HPDE6-E6E7 (cell line): ENCODE measurements at regions not wholly inside any gene's neighbourhood (a gene's known extent, or its start where the extent isn't known, plus 50 kb on each side); places are given as distances from the start of the nearest gene placed in this dataset.

ENCODE experiments used
- DNase-seq: peaks from one replicate; pipeline ENCODE4 v3.0.0; 2011; ENCODE audit warnings: missing footprints; ENCODE audit errors: extremely low spot score

DNA sequence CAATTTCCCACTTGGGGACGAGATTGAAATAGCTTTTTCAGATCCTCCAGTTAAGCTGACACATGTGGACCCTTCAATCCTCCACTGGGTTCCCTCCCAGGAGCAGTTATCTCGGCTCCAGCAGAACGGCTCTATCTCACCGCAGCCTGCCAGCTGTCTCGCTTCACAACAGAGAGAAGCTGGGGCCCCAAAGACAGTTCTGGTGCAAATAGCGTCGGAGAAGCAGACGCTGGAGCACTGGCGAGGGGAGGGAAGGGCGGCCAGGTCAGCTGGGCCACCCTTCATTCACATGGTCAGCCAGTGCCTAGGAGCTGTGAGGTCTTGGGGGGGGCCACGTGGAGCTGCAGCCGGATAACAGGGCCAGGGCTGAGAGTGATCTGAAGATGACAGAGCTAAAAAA, 141.3 kb upstream of the SDK2 start:
- no peak for DNase-seq

DNA sequence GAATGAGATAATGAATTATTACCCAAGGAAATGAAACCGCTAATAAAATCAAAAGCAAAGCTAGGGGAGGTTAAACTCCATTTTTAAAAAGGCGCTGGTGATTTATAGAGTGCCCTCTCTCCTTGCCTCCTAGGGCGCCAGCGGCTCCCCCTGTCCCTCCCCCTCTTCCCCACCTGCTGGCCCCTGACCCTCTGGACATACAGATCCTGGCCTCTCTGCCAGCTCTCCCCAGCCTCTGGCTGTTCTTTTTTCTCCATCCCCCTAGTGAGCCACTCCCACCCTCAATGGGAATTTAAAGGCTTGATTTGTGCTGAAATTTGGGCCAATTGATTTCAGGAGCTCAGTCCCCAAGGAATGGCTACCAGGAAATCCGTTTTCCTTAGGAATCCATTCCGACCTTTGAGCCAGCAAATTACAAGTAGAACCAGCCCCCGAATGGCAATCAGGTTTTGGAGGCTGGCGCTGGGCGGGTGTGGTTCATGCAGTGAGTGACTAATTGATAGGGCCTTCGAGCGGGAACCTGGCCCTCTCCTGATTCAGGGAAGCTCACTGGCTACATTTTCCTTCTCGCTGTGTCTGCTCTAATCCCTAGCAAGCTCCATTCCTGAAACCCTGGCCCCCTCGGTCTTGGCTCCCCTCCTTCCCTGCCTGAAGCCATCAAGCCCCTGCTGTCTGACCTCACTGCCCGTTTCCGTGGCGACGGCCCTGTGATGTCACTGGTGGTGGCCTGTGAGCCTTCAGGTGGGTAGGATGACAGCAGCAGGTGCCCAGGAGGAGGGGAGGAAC, 141.9 kb upstream of the SDK2 start:
- no peak for DNase-seq

DNA sequence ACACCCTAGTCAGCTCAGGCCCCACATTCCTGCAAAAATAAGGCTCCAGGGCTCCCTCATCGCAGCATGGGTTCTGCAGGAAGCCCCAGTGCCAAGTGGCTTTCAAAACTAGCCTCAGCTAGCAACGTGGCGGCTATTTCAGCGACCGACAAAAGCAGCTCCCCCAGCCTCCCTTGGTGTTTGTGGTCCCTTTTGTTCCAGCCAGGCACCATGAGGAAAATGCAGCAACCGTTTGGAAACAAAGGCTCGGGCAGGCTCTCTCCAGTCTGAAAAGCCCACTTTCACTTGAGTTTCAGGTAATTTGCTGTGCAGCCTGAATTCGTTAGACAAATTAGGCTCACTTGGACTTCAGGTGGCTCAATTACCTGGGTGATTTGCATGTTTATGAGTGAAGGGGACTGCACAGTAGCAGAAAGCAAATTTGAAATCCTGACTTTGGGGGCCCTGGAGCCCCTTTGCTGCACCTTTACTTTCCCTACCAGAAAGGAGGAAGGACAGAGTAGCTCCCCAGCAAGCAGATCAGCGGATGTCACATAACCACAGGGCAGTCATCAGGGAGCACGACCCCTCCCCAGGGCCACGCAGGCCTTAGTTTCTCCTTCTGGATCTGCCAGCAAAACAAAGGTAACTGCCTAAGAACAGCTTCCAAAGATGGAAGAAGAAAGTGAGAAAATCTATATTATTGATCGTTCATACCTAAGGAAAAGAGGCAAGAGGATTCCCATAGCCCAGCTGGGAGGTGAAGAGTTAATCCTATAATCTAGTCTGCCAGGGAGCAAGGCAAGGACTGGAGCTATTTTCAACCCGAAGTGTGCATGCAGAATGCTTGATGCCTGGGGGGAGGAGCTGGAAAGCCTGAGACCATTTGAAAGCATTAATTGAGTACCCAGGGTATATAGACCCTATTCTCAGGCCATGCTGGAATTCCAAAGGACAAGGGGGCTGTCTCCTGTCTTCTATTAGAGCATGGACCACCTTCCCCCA, 143.1 kb upstream of the SDK2 start:
- DNase-seq, result no peak

DNA sequence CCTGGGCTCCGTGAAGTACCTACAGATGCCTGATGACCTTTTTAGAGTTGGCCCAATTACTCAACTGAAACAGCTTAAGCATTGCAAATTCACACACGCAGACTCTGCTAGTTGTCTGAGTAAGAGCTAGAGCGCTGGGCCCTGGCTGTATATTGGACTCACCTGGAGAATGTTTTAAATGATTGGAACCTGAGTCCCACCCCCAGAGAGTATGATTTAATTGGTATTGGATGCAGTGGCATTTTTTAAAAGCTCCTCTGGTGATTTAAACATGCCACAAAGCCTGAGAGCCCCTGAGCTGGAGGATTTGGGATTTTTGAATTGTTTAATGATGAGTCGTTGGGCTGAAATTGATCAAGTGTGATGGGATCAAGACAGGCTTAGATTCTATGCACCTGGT, 143.9 kb upstream of the SDK2 start:
- DNase-seq, result no peak

GRCh38 chr17:73791121-73791520, 146.9 kb upstream of the SDK2 start:
- DNase-seq, result no peak

GRCh38 chr17:73791631-73792030, 147.4 kb upstream of the SDK2 start:
- DNase-seq, result no peak

GRCh38 chr17:73792994-73793393, 148.7 kb upstream of the SDK2 start:
- no peak for DNase-seq

GRCh38 chr17:73794336-73794735, 150.1 kb upstream of the SDK2 start:
- no peak for DNase-seq

GRCh38 chr17:73795730-73796129, 151.5 kb upstream of the SDK2 start:
- DNase-seq, result no peak

- DNase-seq, result no peak
Observed at GRCh38 chr17:73797594-73798110, 153.4 kb upstream of the SDK2 start.

DNA sequence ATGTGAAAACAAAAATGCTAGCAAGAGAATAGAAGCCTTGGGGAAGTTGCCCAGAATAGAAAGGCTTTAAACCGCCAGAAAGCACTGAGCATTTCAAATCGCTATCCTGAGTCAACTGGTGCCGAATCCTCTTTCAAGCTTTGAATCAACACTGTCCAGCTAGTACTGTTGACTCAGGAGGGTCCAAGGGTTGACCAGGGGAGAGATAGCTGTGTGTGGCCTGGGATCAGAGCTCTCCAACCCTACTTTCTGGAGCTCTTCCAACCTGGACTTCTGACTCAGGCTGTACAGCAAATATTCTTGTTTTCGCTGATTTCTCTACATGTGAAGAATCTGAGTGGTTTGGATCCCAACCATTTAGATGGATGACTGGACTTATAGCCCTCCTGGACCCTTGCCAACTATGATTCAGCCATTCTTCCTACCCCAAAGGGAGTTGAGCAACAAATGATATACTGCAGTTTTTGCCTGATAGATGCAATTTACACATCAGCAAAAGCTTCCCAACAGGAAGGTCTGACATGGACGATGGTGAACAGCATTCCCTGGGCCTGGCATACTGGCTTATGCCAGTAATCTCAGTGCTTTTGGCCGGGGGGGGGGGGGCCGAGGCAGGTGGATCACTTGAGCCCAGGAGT, 154.0 kb upstream of the SDK2 start:
- no peak for DNase-seq

GRCh38 chr17:73799096-73799495, 154.9 kb upstream of the SDK2 start:
- no peak for DNase-seq

- no peak for DNase-seq
Observed at GRCh38 chr17:73799781-73800627, 155.8 kb upstream of the SDK2 start.

DNA sequence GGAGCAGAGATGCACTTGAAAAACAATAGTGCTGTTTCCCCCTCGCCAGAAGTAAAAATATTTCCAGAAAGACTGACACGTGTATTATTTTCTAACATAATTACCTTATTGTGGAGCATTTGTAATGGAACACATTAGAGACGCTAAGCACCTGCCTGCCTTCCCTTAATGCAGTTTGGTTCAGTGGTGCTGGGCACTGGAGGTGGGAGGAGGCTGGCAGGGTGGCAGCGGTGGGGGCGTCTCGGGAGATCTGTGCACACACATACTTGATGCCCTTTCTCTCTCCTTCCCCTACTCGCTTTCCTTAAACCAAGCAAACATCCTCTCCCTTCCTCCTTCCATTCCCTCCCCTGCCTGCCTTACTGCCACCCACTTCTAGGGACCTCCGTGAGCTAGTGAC, 156.6 kb upstream of the SDK2 start:
- no peak for DNase-seq

- no peak for DNase-seq
Observed at GRCh38 chr17:73801455-73802100, 157.3 kb upstream of the SDK2 start.

DNA sequence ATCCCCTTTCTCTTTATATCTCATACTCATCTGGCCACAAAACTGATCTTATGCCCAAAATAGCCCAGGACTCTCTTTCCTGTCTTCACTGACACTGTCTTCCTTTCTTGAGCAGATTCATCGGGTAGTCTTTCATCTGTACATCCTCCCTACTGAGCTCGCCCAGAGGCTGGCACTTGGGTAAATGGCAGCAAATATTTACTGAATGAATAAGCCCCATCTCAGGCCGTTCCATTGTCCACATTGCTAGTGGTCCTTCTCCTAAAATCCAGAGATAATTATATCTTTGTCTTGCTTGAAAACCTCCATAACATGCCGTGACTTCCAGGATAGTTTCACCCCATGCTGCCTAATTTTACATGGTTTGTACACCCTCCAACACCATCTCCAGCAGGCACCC, 158.1 kb upstream of the SDK2 start:
- no peak for DNase-seq

GRCh38 chr17:73802871-73803270, 158.6 kb upstream of the SDK2 start:
- no peak for DNase-seq

DNA sequence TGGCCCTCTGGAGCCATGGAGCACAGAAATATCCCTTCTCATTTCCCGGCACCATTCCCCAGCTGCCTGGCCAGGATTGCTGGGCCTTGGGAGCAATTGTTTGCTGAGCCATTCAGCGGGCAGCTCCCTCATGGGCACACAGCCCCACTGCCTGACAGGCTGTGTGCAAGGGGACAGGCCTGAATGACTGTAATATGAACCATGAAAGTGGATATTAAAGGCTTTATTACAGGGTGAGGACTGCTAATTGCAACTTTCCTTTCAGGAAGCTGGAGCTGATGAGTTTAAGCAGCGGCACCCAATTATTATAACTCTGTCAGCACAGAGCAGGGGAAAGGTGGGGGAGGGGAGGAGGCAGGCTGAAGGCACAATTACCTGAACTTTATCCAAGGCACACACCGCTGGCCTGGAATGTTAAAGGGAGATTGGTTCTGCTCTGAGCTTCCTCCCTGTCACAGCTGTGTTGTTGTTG, 159.8 kb upstream of the SDK2 start:
- no peak for DNase-seq

GRCh38 chr17:73806768-73807167, 162.5 kb upstream of the SDK2 start:
- DNase-seq, result no peak

DNA sequence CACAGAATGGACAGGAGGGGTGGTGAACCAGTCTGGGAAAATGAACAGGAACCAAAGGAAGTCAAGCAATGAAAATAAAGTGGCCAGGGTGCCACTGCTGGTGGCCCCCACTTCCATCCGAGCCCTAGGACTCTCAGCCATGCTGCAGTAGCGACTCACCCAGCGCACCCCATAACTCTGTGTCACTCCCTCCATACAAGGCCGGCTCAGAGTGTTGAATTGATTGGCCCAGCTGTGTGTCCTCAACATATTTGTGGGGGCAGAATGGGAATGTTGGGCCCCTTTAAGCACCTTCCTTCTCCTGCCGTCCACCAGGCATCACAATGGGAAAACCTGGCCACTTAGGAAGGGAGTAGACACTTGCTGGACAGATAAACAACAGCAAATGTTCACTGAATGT, 169.0 kb upstream of the SDK2 start:
- no peak for DNase-seq

DNA sequence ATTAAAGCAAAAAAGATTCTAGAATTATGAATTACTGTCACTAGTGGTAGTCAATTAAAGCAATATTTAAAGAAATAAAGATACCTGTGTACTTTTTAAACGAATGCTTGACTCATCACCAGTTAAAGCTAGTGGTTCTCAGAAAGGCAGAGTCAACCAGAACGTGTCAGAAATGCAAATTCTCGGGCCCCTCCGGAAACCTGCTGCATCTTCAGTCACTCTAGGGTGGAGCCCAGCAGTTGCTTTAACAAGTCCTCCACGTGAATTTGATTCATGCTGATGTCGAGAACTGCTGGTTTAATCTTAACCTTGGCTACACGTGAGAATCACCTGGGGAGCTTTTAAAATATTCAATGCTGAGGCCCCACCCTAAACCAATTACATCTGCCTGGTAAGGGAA, 169.8 kb upstream of the SDK2 start:
- DNase-seq, result no peak
